Neural cell (in vitro differentiated cells): ENCODE measurements at regions not wholly inside any gene's neighbourhood (a gene's known extent, or its start where the extent isn't known, plus 50 kb on each side); places are given as distances from the start of the nearest gene placed in this dataset.

ENCODE experiments used
- CTCF ChIP-seq: fragments of 450-650 bp; IDR thresholded peaks from 2 replicates; pipeline ENCODE4 v1.5.1; 2014; ENCODE audit warnings: antibody characterized with exemption, mild to moderate bottlenecking, moderate library complexity; ENCODE audit not compliant: poor library complexity, severe bottlenecking
- EZH2 ChIP-seq: fragments of 200-600, 300-800 bp; shearing (Covaris generic), sonication (generic); IDR thresholded peaks from 2 replicates; pipeline ENCODE4 v1.6.1; 2014; ENCODE audit warnings: antibody characterized with exemption, low read length, borderline replicate concordance, mild to moderate bottlenecking; ENCODE audit not compliant: insufficient read depth, poor library complexity, severe bottlenecking
- POLR2AphosphoS5 ChIP-seq: IDR thresholded peaks from 2 replicates; pipeline ENCODE4 v1.6.1; 2012

GRCh38 chr18:38984968-38985367, 1419.4 kb upstream of the CELF4 start:
- TF ChIP-seq CTCF (no peak), POLR2AphosphoS5 (no peak), EZH2 (no peak)
